Panc1 (cell line): ENCODE measurements at regions not wholly inside any gene's neighbourhood (a gene's known extent, or its start where the extent isn't known, plus 50 kb on each side); places are given as distances from the start of the nearest gene placed in this dataset.
"Not testable (repeated sequence)": the region's sequence is repeated elsewhere in the genome, so short reads cannot be mapped to it uniquely, and the experiment has no call there.

ENCODE experiments used
- ATAC-seq: fragments of 200-7000 bp; cut with Tn5 transposase; 2 replicates; pipeline ENCODE4 v1.9.1; 2020; ENCODE audit warnings: mild to moderate bottlenecking, moderate library complexity
- BruUV-seq: library from RNA; stranded (reverse); fragments of 400-500 nt; replicated peaks from 2 replicates; lab custom pipeline; 2021; lab: Mats Ljungman, UMichigan
- CTCF ChIA-PET: fragments of 300-600 bp; sonication (Branson Sonifier 250); formaldehyde crosslinking; loops from one replicate; lab custom pipeline; 2022; ENCODE audit warnings: antibody characterized with exemption; lab: Charles Lee
- POLR2A ChIA-PET: fragments of 300-600 bp; sonication (Branson Sonifier 250); formaldehyde crosslinking; loops from one replicate; lab custom pipeline; 2022; ENCODE audit warnings: antibody characterized with exemption; lab: Charles Lee
- DNase-seq: peaks from one replicate; pipeline ENCODE4 v3.0.0-alpha.2; 2010; ENCODE audit warnings: low read depth, low spot score
- H3K27ac ChIP-seq: 2 replicates; pipeline ENCODE4 v1.5.1; 2011; ENCODE audit warnings: mild to moderate bottlenecking, low read length, inconsistent platforms
- H3K27me3 ChIP-seq: fragments of 200-500 bp; sonication (Bioruptor generic); 2 replicates; pipeline ENCODE4 v1.6.0; 2014; ENCODE audit warnings: low read length, inconsistent platforms; ENCODE audit not compliant: control insufficient read depth, insufficient read depth
- H3K36me3 ChIP-seq: fragments of 200-500 bp; sonication (Bioruptor generic); 2 replicates; pipeline ENCODE4 v1.5.1; 2014; ENCODE audit warnings: inconsistent platforms, mild to moderate bottlenecking, low read length, moderate library complexity; ENCODE audit not compliant: control insufficient read depth, insufficient read depth
- H3K4me1 ChIP-seq: 2 replicates; pipeline ENCODE4 v1.5.1; 2011; ENCODE audit warnings: inconsistent platforms, mild to moderate bottlenecking, low read length, moderate library complexity; ENCODE audit not compliant: control insufficient read depth, insufficient read depth
- H3K4me3 ChIP-seq, 2 experiments: 2 replicates each; pipeline ENCODE4 v1.5.1; 2011 to 2012; ENCODE audit warnings: low read depth in 2 of 2, low read length in 2 of 2, mild to moderate bottlenecking in 2 of 2, inconsistent platforms in 1 of 2, moderate library complexity in 1 of 2
- H3K9me3 ChIP-seq: fragments of 200-500 bp; sonication (Bioruptor generic); 2 replicates; pipeline ENCODE4 v1.5.1; 2014; ENCODE audit warnings: low read depth, mild to moderate bottlenecking, inconsistent platforms, low read length, moderate library complexity; ENCODE audit not compliant: control insufficient read depth, insufficient read depth
- CTCF ChIP-seq: fragments of 450-650 bp; IDR thresholded peaks from 2 replicates; pipeline ENCODE4 v1.5.1; 2017; ENCODE audit warnings: mild to moderate bottlenecking
- POLR2AphosphoS5 ChIP-seq: IDR thresholded peaks from 2 replicates; pipeline ENCODE4 v1.6.1; 2012; ENCODE audit warnings: mild to moderate bottlenecking, low read depth, low read length, moderate library complexity
- REST ChIP-seq, 2 experiments: IDR thresholded peaks; 2 replicates each; pipeline ENCODE4 v1.6.1; 2011 to 2012; ENCODE audit warnings: low read depth in 2 of 2, control low read depth in 1 of 2, low read length in 1 of 2, mild to moderate bottlenecking in 1 of 2, moderate library complexity in 1 of 2; ENCODE audit not compliant: insufficient read depth in 1 of 2
- SIN3A ChIP-seq: IDR thresholded peaks from 2 replicates; pipeline ENCODE4 v1.6.1; 2012; ENCODE audit warnings: low read depth, mild to moderate bottlenecking, low read length, moderate library complexity, borderline replicate concordance; ENCODE audit not compliant: insufficient read depth
- TCF7L2 ChIP-seq: IDR thresholded peaks from 2 replicates; pipeline ENCODE4 v1.6.1; 2011; ENCODE audit warnings: mild to moderate bottlenecking, low read depth, low read length, inconsistent platforms
- in situ Hi-C: cut with HindIII; loops from 2 replicates; pipeline ENCODE4 v1.10.0; 2016; ENCODE audit warnings: low sequenced_read_pairs, low pct_unique_long_range_greater_than_20kb
- intact Hi-C: fragments of 100-400 bp; cut with micrococcal nuclease; formaldehyde crosslinking; loops from one replicate; pipeline ENCODE4 v1.10.0; 2022; ENCODE audit not compliant: unreplicated experiment

- Histone ChIP-seq H3K4me3 (no peak overlapping the region), H3K27ac (no peak overlapping the region), H3K27me3 (no peaks in the 10 kb centered on the region), H3K36me3 (no peaks in the 10 kb centered on the region), H3K9me3 (no peaks in the 10 kb centered on the region), H3K4me1 (no peaks in the 10 kb centered on the region)
- in situ Hi-C loops (no loop called here), intact Hi-C loops (no loop called here)
- CTCF ChIA-PET, result no interaction called here
- TF ChIP-seq TCF7L2 (no peak), SIN3A (no peak), REST (IDR thresholded peaks at IDR 0.05; ENCODE audit: insufficient read depth in 1 of 2, low read depth in 2 of 2, low read length in 1 of 2) (no peak), POLR2AphosphoS5 (no peak), CTCF (no peak)
- POLR2A ChIA-PET, result no interaction called here
- BruUV-seq, result no TSS peak
- ATAC-seq (no peak), DNase-seq (no peak)
Measured at GRCh38 chrX:508163-508562, 121.5 kb upstream of the PPP2R3B start.

- CTCF ChIA-PET, BruUV-seq: not testable (repeated sequence)
Measured at GRCh38 chrX:508821-509220, 121.8 kb upstream of the SHOX start.

GRCh38 chrX:511089-511488 lies 119.5 kb upstream of the SHOX start:
- H3K27ac ChIP-seq, ATAC-seq, H3K4me3 ChIP-seq, H3K36me3 ChIP-seq, H3K4me1 ChIP-seq, BruUV-seq, in situ Hi-C loops, H3K9me3 ChIP-seq, CTCF ChIA-PET, H3K27me3 ChIP-seq, intact Hi-C loops, DNase-seq, POLR2A ChIA-PET: not testable (repeated sequence)

More at GRCh38 chrX:508821-509220, 121.8 kb upstream of the SHOX start:
- ATAC-seq, POLR2A ChIA-PET, intact Hi-C loops, H3K9me3 ChIP-seq, H3K36me3 ChIP-seq, DNase-seq, H3K27me3 ChIP-seq, H3K4me1 ChIP-seq, H3K4me3 ChIP-seq, in situ Hi-C loops, H3K27ac ChIP-seq: not testable (repeated sequence)
